ENCODE measurements at regions not wholly inside any gene's neighbourhood (a gene's known extent, or its start where the extent isn't known, plus 50 kb on each side); places are given as distances from the start of the nearest gene placed in this dataset.
"Not testable (repeated sequence)": the region's sequence is repeated elsewhere in the genome, so short reads cannot be mapped to it uniquely, and the experiment has no call there.

GRCh38 chr9:73327149-73327548 is 175.5 kb downstream of the ANXA1 start:
- Mint-ChIP-seq H3K9me3 (no peaks in the 10 kb centered on the region; the same call in 1 of the 2 replicates), H3K36me3 (ENCODE audit: low read depth) (no peaks in the 10 kb centered on the region), H3K27me3 (ENCODE audit: insufficient read depth) (no peaks in the 10 kb centered on the region), H3K4me1 (ENCODE audit: low read depth) (no peaks in the 10 kb centered on the region), H3K27ac (no peak overlapping the region), H3K4me3 (no peak overlapping the region)
- DNase-seq: no peak
- TF ChIP-seq, protein P1, sequence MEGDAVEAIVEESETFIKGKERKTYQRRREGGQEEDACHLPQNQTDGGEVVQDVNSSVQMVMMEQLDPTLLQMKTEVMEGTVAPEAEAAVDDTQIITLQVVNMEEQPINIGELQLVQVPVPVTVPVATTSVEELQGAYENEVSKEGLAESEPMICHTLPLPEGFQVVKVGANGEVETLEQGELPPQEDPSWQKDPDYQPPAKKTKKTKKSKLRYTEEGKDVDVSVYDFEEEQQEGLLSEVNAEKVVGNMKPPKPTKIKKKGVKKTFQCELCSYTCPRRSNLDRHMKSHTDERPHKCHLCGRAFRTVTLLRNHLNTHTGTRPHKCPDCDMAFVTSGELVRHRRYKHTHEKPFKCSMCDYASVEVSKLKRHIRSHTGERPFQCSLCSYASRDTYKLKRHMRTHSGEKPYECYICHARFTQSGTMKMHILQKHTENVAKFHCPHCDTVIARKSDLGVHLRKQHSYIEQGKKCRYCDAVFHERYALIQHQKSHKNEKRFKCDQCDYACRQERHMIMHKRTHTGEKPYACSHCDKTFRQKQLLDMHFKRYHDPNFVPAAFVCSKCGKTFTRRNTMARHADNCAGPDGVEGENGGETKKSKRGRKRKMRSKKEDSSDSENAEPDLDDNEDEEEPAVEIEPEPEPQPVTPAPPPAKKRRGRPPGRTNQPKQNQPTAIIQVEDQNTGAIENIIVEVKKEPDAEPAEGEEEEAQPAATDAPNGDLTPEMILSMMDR (IDR thresholded peaks at IDR 0.05): no peak

DNA sequence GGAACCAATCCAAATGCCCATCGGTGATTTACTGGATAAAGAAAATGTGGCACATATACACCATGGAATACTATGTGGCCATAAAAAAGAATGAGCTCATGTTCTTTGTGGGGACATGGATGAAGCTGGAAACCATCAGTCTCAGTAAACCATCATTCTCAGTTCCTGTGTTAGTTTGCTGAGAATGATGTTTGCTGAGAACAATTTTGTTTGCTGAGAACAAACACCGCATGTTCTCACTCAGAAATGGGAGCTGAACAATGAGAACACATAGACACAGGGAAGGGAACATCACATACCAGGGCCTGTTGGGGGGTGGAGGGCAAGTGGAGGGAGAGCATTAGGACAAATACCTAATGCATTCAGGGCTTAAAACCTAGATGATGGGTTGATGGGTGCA is 185.5 kb downstream of the ANXA1 start:
- not testable (repeated sequence) for H3K4me3 Mint-ChIP-seq; H3K27me3 Mint-ChIP-seq (ENCODE audit: insufficient read depth); H3K36me3 Mint-ChIP-seq (ENCODE audit: low read depth); DNase-seq; H3K27ac Mint-ChIP-seq; H3K4me1 Mint-ChIP-seq (ENCODE audit: low read depth); H3K9me3 Mint-ChIP-seq

- no peaks in the 10 kb centered on the region for H3K27me3 Mint-ChIP-seq (ENCODE audit: insufficient read depth)
- no peak overlapping the region for H3K27ac Mint-ChIP-seq
- H3K4me3 Mint-ChIP-seq: no peak overlapping the region
- H3K9me3 Mint-ChIP-seq: peaks cover 4% of the 10 kb centered on the region
- no peaks in the 10 kb centered on the region for H3K4me1 Mint-ChIP-seq (ENCODE audit: low read depth)
- no peaks in the 10 kb centered on the region for H3K36me3 Mint-ChIP-seq (ENCODE audit: low read depth)
- TF ChIP-seq, protein P1 (IDR thresholded peaks at IDR 0.05): no peak
- DNase-seq: no peak
Observed at GRCh38 chr9:73344060-73344459, 192.4 kb downstream of the ANXA1 start.

DNA sequence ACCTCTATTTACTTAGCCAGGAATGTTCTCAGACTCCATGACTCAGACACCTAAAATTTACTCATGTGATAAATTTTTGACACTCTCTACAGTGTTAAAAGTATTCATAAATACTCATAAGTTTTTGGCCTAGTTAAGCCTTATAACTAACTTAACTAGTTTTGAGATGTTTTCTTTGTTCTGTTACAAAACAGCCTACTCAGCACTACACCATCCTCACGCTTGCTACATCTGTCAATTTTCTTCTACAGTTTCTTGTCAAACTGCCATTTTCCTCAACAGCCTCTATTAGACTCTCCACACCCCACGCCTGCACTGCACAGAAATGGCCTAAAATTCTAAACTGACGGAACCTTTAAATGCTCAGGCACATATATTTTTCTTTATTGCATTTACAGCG is 195.5 kb downstream of the ANXA1 start:
- no peaks in the 10 kb centered on the region for H3K4me1 Mint-ChIP-seq (ENCODE audit: low read depth)
- no peaks in the 10 kb centered on the region for H3K36me3 Mint-ChIP-seq (ENCODE audit: low read depth)

DNA sequence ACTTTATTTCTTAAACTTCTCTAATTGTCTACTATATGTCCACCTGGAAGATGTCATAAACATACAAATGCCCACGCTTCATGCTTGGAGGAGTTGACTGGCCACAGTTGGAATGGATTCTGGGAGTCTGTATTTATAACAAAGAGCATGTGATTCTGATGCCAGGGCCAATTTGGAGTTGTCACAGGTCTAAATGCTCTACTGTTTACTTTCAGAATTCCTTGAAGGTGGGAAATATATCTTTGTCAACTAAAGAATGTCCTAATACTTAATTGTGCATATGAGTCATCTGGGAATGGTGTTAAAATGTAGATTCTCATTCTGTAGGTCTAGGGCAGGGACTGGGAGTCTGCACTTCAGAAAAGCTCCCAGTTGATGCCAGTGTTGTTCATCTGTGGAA is 196.1 kb downstream of the ANXA1 start:
- DNase-seq: no peak
- no peaks in the 10 kb centered on the region for H3K27me3 Mint-ChIP-seq (ENCODE audit: insufficient read depth)
- H3K36me3 Mint-ChIP-seq (ENCODE audit: low read depth): no peaks in the 10 kb centered on the region
- peaks cover 9% of the 10 kb centered on the region for H3K9me3 Mint-ChIP-seq
- no peaks in the 10 kb centered on the region for H3K4me1 Mint-ChIP-seq (ENCODE audit: low read depth)
- no peak overlapping the region for H3K4me3 Mint-ChIP-seq
- TF ChIP-seq, protein P1 (IDR thresholded peaks at IDR 0.05): no peak
- no peak overlapping the region for H3K27ac Mint-ChIP-seq

More for the DNA sequence above, 195.5 kb downstream of the ANXA1 start:
- Mint-ChIP-seq H3K9me3 (peaks cover 9% of the 10 kb centered on the region), H3K27ac (no peak overlapping the region), H3K4me3 (no peak overlapping the region), H3K27me3 (ENCODE audit: insufficient read depth) (no peaks in the 10 kb centered on the region)
- TF ChIP-seq, protein P1 (IDR thresholded peaks at IDR 0.05): no peak
- DNase-seq: no peak

- Mint-ChIP-seq H3K36me3 (ENCODE audit: low read depth) (no peaks in the 10 kb centered on the region), H3K27me3 (ENCODE audit: insufficient read depth) (no peaks in the 10 kb centered on the region), H3K9me3 (peaks cover 5% of the 10 kb centered on the region), H3K4me1 (ENCODE audit: low read depth) (no peaks in the 10 kb centered on the region), H3K4me3 (no peak overlapping the region), H3K27ac (no peak overlapping the region)
- DNase-seq: no peak
- TF ChIP-seq, protein P1 (IDR thresholded peaks at IDR 0.05): no peak
Observed at GRCh38 chr9:73348471-73348870, 196.8 kb downstream of the ANXA1 start.
